IPS-NIHi7 (cell line): ENCODE measurements at regions not wholly inside any gene's neighbourhood (a gene's known extent, or its start where the extent isn't known, plus 50 kb on each side); places are given as distances from the start of the nearest gene placed in this dataset.
A peak's percentile ranks its signal among the peaks of the same experiment; 100 is the strongest.

ENCODE experiments used
- DNase-seq: peaks from one replicate; pipeline ENCODE4 v3.0.0; 2012; ENCODE audit warnings: mixed read lengths; ENCODE audit errors: extremely low spot score

- no peak for DNase-seq
Measured at GRCh38 chr13:105796081-105796480, 739.4 kb downstream of the EFNB2 start.

GRCh38 chr13:105790923-105791322 lies 744.5 kb downstream of the EFNB2 start:
- no peak for DNase-seq

- no peak for DNase-seq
Measured at GRCh38 chr13:105788530-105788929, 746.9 kb downstream of the EFNB2 start.

- no peak for DNase-seq
Measured at GRCh38 chr13:105787632-105788031, 747.8 kb downstream of the EFNB2 start.

- DNase-seq = no peak
Measured at GRCh38 chr13:105785436-105785835, 750.0 kb downstream of the EFNB2 start.

GRCh38 chr13:105783261-105783660 lies 752.2 kb downstream of the EFNB2 start:
- no peak for DNase-seq

- DNase-seq = no peak
Measured at GRCh38 chr13:105778196-105778595, 757.3 kb downstream of the EFNB2 start.

- peak; percentile 16 for DNase-seq
Measured at GRCh38 chr13:105774739-105775460, 760.6 kb downstream of the EFNB2 start.

GRCh38 chr13:105773863-105774538 lies 761.5 kb downstream of the EFNB2 start:
- DNase-seq = no peak

GRCh38 chr13:105773241-105773640 lies 762.2 kb downstream of the EFNB2 start:
- peak; percentile 45 for DNase-seq

- DNase-seq = no peak
Measured at GRCh38 chr13:105764486-105764885, 771.0 kb downstream of the EFNB2 start.

GRCh38 chr13:105763851-105764250 lies 771.6 kb downstream of the EFNB2 start:
- no peak for DNase-seq

GRCh38 chr13:105762096-105762495 lies 773.4 kb downstream of the EFNB2 start:
- no peak for DNase-seq

GRCh38 chr13:105758918-105759860 lies 776.3 kb downstream of the EFNB2 start:
- no peak for DNase-seq

- no peak for DNase-seq
Measured at GRCh38 chr13:105740739-105741138, 794.7 kb downstream of the EFNB2 start.

- no peak for DNase-seq
Measured at GRCh38 chr13:105737688-105738087, 797.8 kb downstream of the EFNB2 start.

- DNase-seq = no peak
Measured at GRCh38 chr13:105735281-105735680, 800.2 kb downstream of the EFNB2 start.

GRCh38 chr13:105732806-105733529 lies 802.5 kb downstream of the EFNB2 start:
- no peak for DNase-seq

GRCh38 chr13:105725887-105726286 lies 809.6 kb downstream of the EFNB2 start:
- DNase-seq = no peak

- DNase-seq = no peak
Measured at GRCh38 chr13:105721016-105721415, 814.4 kb downstream of the EFNB2 start.

GRCh38 chr13:105719859-105720258 lies 815.6 kb downstream of the EFNB2 start:
- DNase-seq = no peak

GRCh38 chr13:105709181-105709580 lies 826.3 kb downstream of the EFNB2 start:
- DNase-seq = no peak
